GM23338 (cell line): ENCODE measurements at regions not wholly inside any gene's neighbourhood (a gene's known extent, or its start where the extent isn't known, plus 50 kb on each side); places are given as distances from the start of the nearest gene placed in this dataset.

Source experiments
- ATAC-seq: fragments of 200-7000 bp; cut with Tn5 transposase; 3 replicates; pipeline ENCODE4 v1.9.1; 2020
- DNase-seq: peaks from one replicate; pipeline ENCODE4 v3.0.0-alpha.2; 2015; ENCODE audit warnings: low spot score
- H2AFZ ChIP-seq: fragments of 200-600 bp; sonication (generic); 2 replicates; pipeline ENCODE4 v1.8.0; 2016; ENCODE audit warnings: antibody characterized with exemption, mild to moderate bottlenecking, moderate library complexity
- H3F3A ChIP-seq: fragments of 200-600 bp; sonication (generic); replicated peaks from 2 replicates; pipeline ENCODE4 v1.8.0; 2017; ENCODE audit warnings: antibody characterized with exemption, mixed run types, low read depth
- H3K27ac ChIP-seq: fragments of 200-600 bp; sonication (generic); 2 replicates; pipeline ENCODE4 v1.6.1; 2016; ENCODE audit warnings: low read depth
- H3K27me3 ChIP-seq: fragments of 200-600 bp; sonication (generic); 2 replicates; pipeline ENCODE4 v1.8.0; 2016; ENCODE audit warnings: mild to moderate bottlenecking, mixed run types, moderate library complexity; ENCODE audit not compliant: insufficient read depth
- H3K36me3 ChIP-seq: fragments of 200-600 bp; sonication (generic); 2 replicates; pipeline ENCODE4 v1.8.0; 2016; ENCODE audit warnings: mild to moderate bottlenecking; ENCODE audit not compliant: insufficient read depth
- H3K4me1 ChIP-seq: fragments of 200-600 bp; sonication (generic); 2 replicates; pipeline ENCODE4 v1.8.0; 2016; ENCODE audit warnings: mild to moderate bottlenecking, moderate library complexity; ENCODE audit not compliant: insufficient read depth
- H3K4me2 ChIP-seq: fragments of 200-600 bp; sonication (generic); 2 replicates; pipeline ENCODE4 v1.7.1; 2017; ENCODE audit warnings: mixed run types
- H3K4me3 ChIP-seq: fragments of 200-600 bp; sonication (generic); 2 replicates; pipeline ENCODE4 v1.6.1; 2016; ENCODE audit warnings: mixed run types
- H3K79me2 ChIP-seq: fragments of 200-600 bp; sonication (generic); replicated peaks from 2 replicates; pipeline ENCODE4 v1.8.0; 2017; ENCODE audit warnings: mild to moderate bottlenecking; ENCODE audit not compliant: insufficient read depth
- H3K9me2 ChIP-seq: fragments of 200-600 bp; sonication (generic); 2 replicates; pipeline ENCODE4 v1.8.0; 2017; ENCODE audit not compliant: insufficient read depth
- H4K20me1 ChIP-seq: fragments of 200-600 bp; sonication (generic); replicated peaks from 2 replicates; pipeline ENCODE4 v1.8.0; 2017; ENCODE audit warnings: mild to moderate bottlenecking; ENCODE audit not compliant: insufficient read depth
- H3K27ac Mint-ChIP-seq: 2 replicates; pipeline ENCODE4 v1.8.0; 2020; ENCODE audit warnings: inconsistent platforms, mild to moderate bottlenecking, moderate library complexity, mixed read lengths
- H3K27me3 Mint-ChIP-seq: 3 replicates; pipeline ENCODE4 v1.8.0; 2022; ENCODE audit warnings: low read depth, mild to moderate bottlenecking, moderate library complexity, mixed read lengths, inconsistent platforms; ENCODE audit not compliant: insufficient read depth, poor library complexity
- H3K36me3 Mint-ChIP-seq: 3 replicates; pipeline ENCODE4 v1.8.0; 2021; ENCODE audit warnings: low read depth, mild to moderate bottlenecking, inconsistent platforms, moderate library complexity, mixed read lengths
- H3K4me1 Mint-ChIP-seq: 3 replicates; pipeline ENCODE4 v1.8.0; 2020; ENCODE audit warnings: mild to moderate bottlenecking, inconsistent platforms, mixed read lengths
- H3K4me3 Mint-ChIP-seq: 3 replicates; pipeline ENCODE4 v1.8.0; 2021; ENCODE audit warnings: moderate library complexity, mild to moderate bottlenecking, inconsistent platforms, mixed read lengths
- H3K9me3 Mint-ChIP-seq: 3 replicates; pipeline ENCODE4 v1.8.0; 2020; ENCODE audit warnings: moderate library complexity, mild to moderate bottlenecking, inconsistent platforms, mixed read lengths
- CREB1 ChIP-seq: fragments of 250-450 bp; sonication (Bioruptor Pico); IDR thresholded peaks from 2 replicates; pipeline ENCODE4 v1.5.0; 2020; ENCODE audit warnings: low read depth, mild to moderate bottlenecking, moderate library complexity
- CTCF ChIP-seq, 2 experiments: fragments of 200-600 bp in 1 of 2; sonication (generic) in 1 of 2; conservative IDR thresholded peaks; 2 replicates each; pipeline versions ENCODE4 v1.5.1 to v1.6.1; 2016 to 2017; ENCODE audit warnings: antibody characterized with exemption in 2 of 2, low read depth in 2 of 2, mild to moderate bottlenecking in 2 of 2, moderate library complexity in 1 of 2
- ETS1 ChIP-seq: IDR thresholded peaks from 2 replicates; pipeline ENCODE4 v1.6.1; 2016; ENCODE audit warnings: antibody characterized with exemption
- EZH2 ChIP-seq: fragments of 200-600 bp; sonication (generic); IDR thresholded peaks from one replicate; pipeline ENCODE4 v1.8.0; 2017; ENCODE audit warnings: antibody characterized with exemption, mild to moderate bottlenecking, low read depth; ENCODE audit not compliant: unreplicated experiment
- EZH2phosphoT487 ChIP-seq: fragments of 200-600 bp; sonication (generic); IDR thresholded peaks from one replicate; pipeline ENCODE4 v1.8.1; 2018; ENCODE audit warnings: antibody characterized with exemption; ENCODE audit not compliant: unreplicated experiment
- JUNB ChIP-seq: IDR thresholded peaks from one replicate; pipeline ENCODE4 v1.6.1; 2016; ENCODE audit warnings: antibody characterized with exemption; ENCODE audit not compliant: unreplicated experiment
- NANOG ChIP-seq: IDR thresholded peaks from 2 replicates; pipeline ENCODE4 v1.6.1; 2016; ENCODE audit warnings: antibody characterized with exemption, borderline replicate concordance
- POLR2AphosphoS5 ChIP-seq: IDR thresholded peaks from 2 replicates; pipeline ENCODE4 v1.6.1; 2016; ENCODE audit warnings: antibody characterized with exemption, low read depth
- REST ChIP-seq: IDR thresholded peaks from one replicate; pipeline ENCODE4 v1.6.1; 2018; ENCODE audit warnings: antibody characterized with exemption; ENCODE audit not compliant: unreplicated experiment
- STAT1 ChIP-seq: IDR thresholded peaks from one replicate; pipeline ENCODE4 v1.6.1; 2016; ENCODE audit warnings: antibody characterized with exemption; ENCODE audit not compliant: unreplicated experiment
- ZNF114 ChIP-seq: fragments of 250-450 bp; sonication (Bioruptor Pico); IDR thresholded peaks from 2 replicates; pipeline ENCODE4 v1.5.0; 2020; ENCODE audit warnings: mild to moderate bottlenecking, moderate library complexity
- ZNF331 ChIP-seq: fragments of 250-450 bp; sonication (Bioruptor Pico); IDR thresholded peaks from 2 replicates; pipeline ENCODE4 v1.5.0; 2020; ENCODE audit warnings: low read depth, mild to moderate bottlenecking, moderate library complexity
- TF ChIP-seq, protein P1 (sequence below): fragments of 250-450 bp; sonication (Bioruptor Pico); IDR thresholded peaks from 2 replicates; pipeline ENCODE4 v1.5.0; 2020; ENCODE audit warnings: mild to moderate bottlenecking, moderate library complexity

- H3K4me1 Mint-ChIP-seq: peaks cover 33% of the 10 kb centered on the region
- no peak overlapping the region for H3K27ac Mint-ChIP-seq
- no peaks in the 10 kb centered on the region for H3F3A ChIP-seq
- DNase-seq (no peak), ATAC-seq (no peak)
- H3K9me3 Mint-ChIP-seq: peaks cover 2% of the 10 kb centered on the region
- H3K4me3 Mint-ChIP-seq: no peak overlapping the region
- TF ChIP-seq ETS1: no peak
- TF ChIP-seq STAT1: no peak
- no peak for TF ChIP-seq REST
- TF ChIP-seq ZNF331: no peak
- TF ChIP-seq CREB1 (CRISPR knock-in tag): no peak
- no peak for TF ChIP-seq JUNB
- TF ChIP-seq CTCF (conservative IDR thresholded peaks at IDR 0.05; ENCODE audit: low read depth in 2 of 2): no peak
- TF ChIP-seq, protein P1, sequence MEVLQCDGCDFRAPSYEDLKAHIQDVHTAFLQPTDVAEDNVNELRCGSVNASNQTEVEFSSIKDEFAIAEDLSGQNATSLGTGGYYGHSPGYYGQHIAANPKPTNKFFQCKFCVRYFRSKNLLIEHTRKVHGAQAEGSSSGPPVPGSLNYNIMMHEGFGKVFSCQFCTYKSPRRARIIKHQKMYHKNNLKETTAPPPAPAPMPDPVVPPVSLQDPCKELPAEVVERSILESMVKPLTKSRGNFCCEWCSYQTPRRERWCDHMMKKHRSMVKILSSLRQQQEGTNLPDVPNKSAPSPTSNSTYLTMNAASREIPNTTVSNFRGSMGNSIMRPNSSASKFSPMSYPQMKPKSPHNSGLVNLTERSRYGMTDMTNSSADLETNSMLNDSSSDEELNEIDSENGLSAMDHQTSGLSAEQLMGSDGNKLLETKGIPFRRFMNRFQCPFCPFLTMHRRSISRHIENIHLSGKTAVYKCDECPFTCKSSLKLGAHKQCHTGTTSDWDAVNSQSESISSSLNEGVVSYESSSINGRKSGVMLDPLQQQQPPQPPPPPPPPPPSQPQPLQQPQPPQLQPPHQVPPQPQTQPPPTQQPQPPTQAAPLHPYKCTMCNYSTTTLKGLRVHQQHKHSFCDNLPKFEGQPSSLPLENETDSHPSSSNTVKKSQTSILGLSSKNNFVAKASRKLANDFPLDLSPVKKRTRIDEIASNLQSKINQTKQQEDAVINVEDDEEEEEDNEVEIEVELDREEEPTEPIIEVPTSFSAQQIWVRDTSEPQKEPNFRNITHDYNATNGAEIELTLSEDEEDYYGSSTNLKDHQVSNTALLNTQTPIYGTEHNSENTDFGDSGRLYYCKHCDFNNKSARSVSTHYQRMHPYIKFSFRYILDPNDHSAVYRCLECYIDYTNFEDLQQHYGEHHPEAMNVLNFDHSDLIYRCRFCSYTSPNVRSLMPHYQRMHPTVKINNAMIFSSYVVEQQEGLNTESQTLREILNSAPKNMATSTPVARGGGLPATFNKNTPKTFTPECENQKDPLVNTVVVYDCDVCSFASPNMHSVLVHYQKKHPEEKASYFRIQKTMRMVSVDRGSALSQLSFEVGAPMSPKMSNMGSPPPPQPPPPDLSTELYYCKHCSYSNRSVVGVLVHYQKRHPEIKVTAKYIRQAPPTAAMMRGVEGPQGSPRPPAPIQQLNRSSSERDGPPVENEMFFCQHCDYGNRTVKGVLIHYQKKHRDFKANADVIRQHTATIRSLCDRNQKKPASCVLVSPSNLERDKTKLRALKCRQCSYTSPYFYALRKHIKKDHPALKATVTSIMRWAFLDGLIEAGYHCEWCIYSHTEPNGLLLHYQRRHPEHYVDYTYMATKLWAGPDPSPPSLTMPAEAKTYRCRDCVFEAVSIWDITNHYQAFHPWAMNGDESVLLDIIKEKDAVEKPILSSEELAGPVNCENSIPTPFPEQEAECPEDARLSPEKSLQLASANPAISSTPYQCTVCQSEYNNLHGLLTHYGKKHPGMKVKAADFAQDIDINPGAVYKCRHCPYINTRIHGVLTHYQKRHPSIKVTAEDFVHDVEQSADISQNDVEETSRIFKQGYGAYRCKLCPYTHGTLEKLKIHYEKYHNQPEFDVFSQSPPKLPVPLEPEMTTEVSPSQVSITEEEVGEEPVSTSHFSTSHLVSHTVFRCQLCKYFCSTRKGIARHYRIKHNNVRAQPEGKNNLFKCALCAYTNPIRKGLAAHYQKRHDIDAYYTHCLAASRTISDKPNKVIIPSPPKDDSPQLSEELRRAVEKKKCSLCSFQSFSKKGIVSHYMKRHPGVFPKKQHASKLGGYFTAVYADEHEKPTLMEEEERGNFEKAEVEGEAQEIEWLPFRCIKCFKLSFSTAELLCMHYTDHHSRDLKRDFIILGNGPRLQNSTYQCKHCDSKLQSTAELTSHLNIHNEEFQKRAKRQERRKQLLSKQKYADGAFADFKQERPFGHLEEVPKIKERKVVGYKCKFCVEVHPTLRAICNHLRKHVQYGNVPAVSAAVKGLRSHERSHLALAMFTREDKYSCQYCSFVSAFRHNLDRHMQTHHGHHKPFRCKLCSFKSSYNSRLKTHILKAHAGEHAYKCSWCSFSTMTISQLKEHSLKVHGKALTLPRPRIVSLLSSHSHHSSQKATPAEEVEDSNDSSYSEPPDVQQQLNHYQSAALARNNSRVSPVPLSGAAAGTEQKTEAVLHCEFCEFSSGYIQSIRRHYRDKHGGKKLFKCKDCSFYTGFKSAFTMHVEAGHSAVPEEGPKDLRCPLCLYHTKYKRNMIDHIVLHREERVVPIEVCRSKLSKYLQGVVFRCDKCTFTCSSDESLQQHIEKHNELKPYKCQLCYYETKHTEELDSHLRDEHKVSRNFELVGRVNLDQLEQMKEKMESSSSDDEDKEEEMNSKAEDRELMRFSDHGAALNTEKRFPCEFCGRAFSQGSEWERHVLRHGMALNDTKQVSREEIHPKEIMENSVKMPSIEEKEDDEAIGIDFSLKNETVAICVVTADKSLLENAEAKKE (CRISPR knock-in tag): no peak
- no peak for TF ChIP-seq NANOG
- TF ChIP-seq POLR2AphosphoS5: no peak
- no peak for TF ChIP-seq EZH2phosphoT487
- no peak for TF ChIP-seq EZH2
- no peak for TF ChIP-seq ZNF114
- H3K9me2 ChIP-seq: no peaks in the 10 kb centered on the region
- H4K20me1 ChIP-seq: no peaks in the 10 kb centered on the region; the same call in 1 of the 2 replicates
- H3K36me3 ChIP-seq: no peaks in the 10 kb centered on the region
- peaks cover 2% of the 10 kb centered on the region; the same call in 1 of the 3 replicates for H3K36me3 Mint-ChIP-seq
- no peaks in the 10 kb centered on the region for H3K27me3 ChIP-seq
- H3K4me3 ChIP-seq: no peak overlapping the region
- no peak overlapping the region for H2AFZ ChIP-seq
- H3K27ac ChIP-seq: no peak overlapping the region
- H3K27me3 Mint-ChIP-seq: peaks cover 11% of the 10 kb centered on the region
- no peaks in the 10 kb centered on the region for H3K79me2 ChIP-seq
- H3K4me2 ChIP-seq: no peak overlapping the region
- H3K4me1 ChIP-seq: peaks cover 19% of the 10 kb centered on the region
These were observed 163.0 kb upstream of the SH3BP4 start for GRCh38 chr2:234788841-234789240.
